Testis (tissue), 2 donors: ENCODE measurements at regions not wholly inside any gene's neighbourhood (a gene's known extent, or its start where the extent isn't known, plus 50 kb on each side); places are given as distances from the start of the nearest gene placed in this dataset.

Experiments
- DNase-seq: peaks from one replicate; pipeline ENCODE4 v3.0.0-alpha.2; 2019
- H3K27ac ChIP-seq, 2 donors: fragments of 200-600 bp; sonication (generic); one replicate each; pipeline ENCODE4 v1.5.1; 2019
- H3K27me3 ChIP-seq: fragments of 200-600 bp; sonication (generic); one replicate; pipeline ENCODE4 v1.5.1; 2019
- H3K36me3 ChIP-seq: fragments of 200-600 bp; sonication (generic); one replicate; pipeline ENCODE4 v1.5.1; 2017; ENCODE audit warnings: low read depth; ENCODE audit errors: missing control alignments
- H3K4me1 ChIP-seq: fragments of 200-600 bp; sonication (generic); one replicate; pipeline ENCODE4 v1.5.1; 2019
- H3K4me3 ChIP-seq, 2 donors: fragments of 200-600 bp; sonication (generic); one replicate each; pipeline ENCODE4 v1.5.1; 2017 to 2019
- H3K9me3 ChIP-seq: fragments of 200-600 bp; sonication (generic); one replicate; pipeline ENCODE4 v1.5.1; 2017
- POLR2A ChIP-seq: fragments of 450-650 bp; IDR thresholded peaks from one replicate; pipeline ENCODE4 v1.6.1; 2017; ENCODE audit warnings: antibody characterized with exemption, mild to moderate bottlenecking, moderate library complexity
- WGBS, 2 donors: methylation state at CpG; one replicate each; pipeline ENCODE4 v1.1.5; 2018; 5-methylcytosine and 5-hydroxymethylcytosine counted together
- intact Hi-C: fragments of 100-400 bp; cut with DNase I; formaldehyde crosslinking; loops from one replicate; pipeline ENCODE4 v1.15.1; 2023; ENCODE audit warnings: low total_unique reads
- TF ChIP-seq, protein P1 (sequence below), 3 experiments: fragments of 450-650 bp in 2 of 3; fragments of 200-600 bp in 1 of 3; sonication (generic) in 1 of 3; IDR thresholded peaks; one replicate each; pipeline ENCODE4 v1.5.1; 2016 to 2019; ENCODE audit warnings: antibody characterized with exemption in 3 of 3, mild to moderate bottlenecking in 2 of 3, moderate library complexity in 1 of 3

DNA sequence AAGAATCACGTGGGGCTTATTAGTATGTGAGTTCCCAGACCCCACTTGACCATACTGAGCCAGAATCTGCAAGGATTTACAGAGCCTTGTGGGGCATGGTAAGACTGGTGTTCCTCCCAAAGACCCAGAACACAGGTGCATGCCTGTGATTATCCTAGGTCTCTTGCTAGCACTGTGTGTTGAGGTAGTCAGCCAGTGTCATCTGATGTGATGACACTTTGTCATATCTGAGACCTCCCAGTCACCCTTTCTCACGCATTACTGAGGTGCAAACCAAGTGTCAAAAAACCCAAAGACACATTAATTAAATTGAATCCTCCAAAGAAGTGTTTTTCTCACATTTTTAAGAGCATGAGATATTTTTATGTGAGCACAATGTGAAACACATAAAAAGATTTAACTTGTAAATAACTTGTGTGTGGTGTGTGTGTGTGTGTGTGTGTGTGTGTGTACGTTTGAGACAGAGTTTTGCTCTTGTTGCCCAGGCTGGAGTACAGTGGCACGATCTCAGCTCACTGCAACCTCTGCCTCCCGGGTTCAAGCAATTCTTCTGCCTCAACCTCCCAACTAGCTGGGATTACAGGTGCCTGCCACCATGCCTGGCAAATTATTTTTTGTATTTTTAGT is 162.0 kb upstream of the PRPS1L1 start:
- H3K27me3 ChIP-seq = no peaks in the 10 kb centered on the region
- no peak overlapping the region for H3K4me3 ChIP-seq
- no peaks in the 10 kb centered on the region for H3K36me3 ChIP-seq
- DNase-seq = no peak
- H3K27ac ChIP-seq = no peak overlapping the region
- intact Hi-C loops = no loop called here
- TF ChIP-seq POLR2A = no peak
- no peaks in the 10 kb centered on the region for H3K9me3 ChIP-seq
- 84 to 88% methylated on average over 5 of the region's 5 CpGs for WGBS, 2 donors
- no peaks in the 10 kb centered on the region for H3K4me1 ChIP-seq

DNA sequence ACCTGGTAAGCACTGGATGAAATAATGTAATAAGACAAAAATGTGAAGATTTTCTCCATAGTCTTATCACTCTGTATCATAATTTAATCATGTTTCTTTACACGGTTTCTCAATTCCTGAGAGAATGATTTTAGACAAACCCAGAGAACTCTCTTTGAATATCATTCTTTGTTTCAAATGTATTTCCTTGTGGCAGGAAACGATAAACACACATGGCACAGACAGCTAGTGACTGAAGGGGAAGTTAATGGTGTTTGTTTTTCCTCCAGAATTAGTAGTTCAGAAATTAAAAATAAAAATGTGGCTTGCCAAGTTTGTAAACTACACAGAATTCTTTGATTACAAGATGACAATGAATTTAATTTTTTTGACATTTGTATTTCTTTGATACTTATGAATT is 163.7 kb upstream of the PRPS1L1 start:
- DNase-seq = no peak
- TF ChIP-seq, protein P1, sequence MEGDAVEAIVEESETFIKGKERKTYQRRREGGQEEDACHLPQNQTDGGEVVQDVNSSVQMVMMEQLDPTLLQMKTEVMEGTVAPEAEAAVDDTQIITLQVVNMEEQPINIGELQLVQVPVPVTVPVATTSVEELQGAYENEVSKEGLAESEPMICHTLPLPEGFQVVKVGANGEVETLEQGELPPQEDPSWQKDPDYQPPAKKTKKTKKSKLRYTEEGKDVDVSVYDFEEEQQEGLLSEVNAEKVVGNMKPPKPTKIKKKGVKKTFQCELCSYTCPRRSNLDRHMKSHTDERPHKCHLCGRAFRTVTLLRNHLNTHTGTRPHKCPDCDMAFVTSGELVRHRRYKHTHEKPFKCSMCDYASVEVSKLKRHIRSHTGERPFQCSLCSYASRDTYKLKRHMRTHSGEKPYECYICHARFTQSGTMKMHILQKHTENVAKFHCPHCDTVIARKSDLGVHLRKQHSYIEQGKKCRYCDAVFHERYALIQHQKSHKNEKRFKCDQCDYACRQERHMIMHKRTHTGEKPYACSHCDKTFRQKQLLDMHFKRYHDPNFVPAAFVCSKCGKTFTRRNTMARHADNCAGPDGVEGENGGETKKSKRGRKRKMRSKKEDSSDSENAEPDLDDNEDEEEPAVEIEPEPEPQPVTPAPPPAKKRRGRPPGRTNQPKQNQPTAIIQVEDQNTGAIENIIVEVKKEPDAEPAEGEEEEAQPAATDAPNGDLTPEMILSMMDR (IDR thresholded peaks at IDR 0.05) = no peak
- TF ChIP-seq POLR2A = no peak
- no peak overlapping the region for H3K27ac ChIP-seq
- H3K36me3 ChIP-seq = no peaks in the 10 kb centered on the region
- no peaks in the 10 kb centered on the region for H3K4me1 ChIP-seq
- 49 to 52% methylated on average over 2 of the region's 2 CpGs for WGBS, 2 donors
- intact Hi-C loops = no loop called here
- H3K4me3 ChIP-seq = no peak overlapping the region
- H3K9me3 ChIP-seq = no peaks in the 10 kb centered on the region
- H3K27me3 ChIP-seq = no peaks in the 10 kb centered on the region

DNA sequence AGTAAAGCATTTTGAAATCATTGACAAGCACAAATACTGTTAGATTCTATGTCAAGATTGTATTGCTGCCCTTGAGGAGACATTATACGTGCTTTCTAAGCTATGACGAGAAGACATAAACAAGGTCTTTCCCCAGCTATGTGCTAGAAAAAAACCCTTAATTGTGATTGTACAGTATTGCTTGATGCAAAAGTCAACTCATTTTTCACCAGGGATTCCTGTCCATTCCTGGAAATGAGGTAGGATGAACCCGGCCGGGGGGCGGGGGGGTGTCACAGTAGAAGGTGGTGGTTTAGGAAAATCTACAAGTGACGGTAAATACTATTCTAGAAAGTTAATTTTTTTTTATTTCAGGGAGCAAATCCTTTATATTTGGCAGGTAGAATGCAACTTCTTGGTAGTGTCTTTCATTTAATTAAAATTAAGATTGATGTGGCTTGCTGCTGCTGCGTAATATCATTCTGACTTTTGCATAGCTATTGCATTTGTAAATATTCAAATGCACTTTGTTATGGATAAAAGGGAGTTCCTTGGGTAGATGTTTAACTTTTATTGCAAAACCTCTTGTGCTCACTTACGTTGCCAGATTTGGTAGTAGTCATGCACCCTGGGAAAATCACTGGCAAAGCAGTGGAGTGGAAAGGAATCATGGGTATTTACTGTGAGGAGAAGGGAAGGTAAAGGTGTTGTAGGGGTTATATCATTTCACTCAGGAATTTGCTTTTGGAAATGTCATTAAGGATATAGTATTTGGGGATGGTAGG is 164.4 kb upstream of the PRPS1L1 start:
- Histone ChIP-seq H3K4me3 (no peak overlapping the region), H3K9me3 (no peaks in the 10 kb centered on the region), H3K36me3 (no peaks in the 10 kb centered on the region), H3K27me3 (no peaks in the 10 kb centered on the region), H3K27ac (no peak overlapping the region), H3K4me1 (no peaks in the 10 kb centered on the region)
- WGBS, 2 donors = 86 to 91% methylated on average over 8 of the region's 8 CpGs
- no peak for DNase-seq
- no peak for TF ChIP-seq POLR2A
- TF ChIP-seq, protein P1 (IDR thresholded peaks at IDR 0.05) = no peak
- intact Hi-C loops = no loop called here

DNA sequence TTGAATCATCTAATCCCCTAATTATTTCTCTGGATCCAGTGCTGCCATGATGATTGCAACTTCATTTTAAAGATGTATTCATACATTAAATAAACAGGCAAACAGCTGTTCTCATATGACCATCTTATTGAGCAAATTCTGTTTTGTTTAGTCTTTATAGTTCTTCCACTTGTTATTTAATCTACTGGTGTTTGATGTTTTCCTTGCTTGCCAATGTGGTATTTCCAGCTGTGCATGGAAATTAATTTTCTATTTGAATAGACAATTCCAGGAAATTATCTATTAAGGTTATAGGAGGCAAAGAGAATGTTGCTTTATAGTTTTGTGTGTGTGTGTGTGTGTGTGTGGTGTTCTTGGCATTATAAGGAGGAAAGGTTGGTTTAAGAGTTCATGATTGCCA is 167.0 kb upstream of the PRPS1L1 start:
- H3K4me3 ChIP-seq = no peak overlapping the region
- intact Hi-C loops = no loop called here
- H3K27ac ChIP-seq = no peak overlapping the region
- H3K27me3 ChIP-seq = no peaks in the 10 kb centered on the region
- H3K9me3 ChIP-seq = no peaks in the 10 kb centered on the region
- no peaks in the 10 kb centered on the region for H3K4me1 ChIP-seq
- no peaks in the 10 kb centered on the region for H3K36me3 ChIP-seq
- TF ChIP-seq, protein P1 (IDR thresholded peaks at IDR 0.05) = no peak
- no peak for TF ChIP-seq POLR2A
- DNase-seq = no peak

DNA sequence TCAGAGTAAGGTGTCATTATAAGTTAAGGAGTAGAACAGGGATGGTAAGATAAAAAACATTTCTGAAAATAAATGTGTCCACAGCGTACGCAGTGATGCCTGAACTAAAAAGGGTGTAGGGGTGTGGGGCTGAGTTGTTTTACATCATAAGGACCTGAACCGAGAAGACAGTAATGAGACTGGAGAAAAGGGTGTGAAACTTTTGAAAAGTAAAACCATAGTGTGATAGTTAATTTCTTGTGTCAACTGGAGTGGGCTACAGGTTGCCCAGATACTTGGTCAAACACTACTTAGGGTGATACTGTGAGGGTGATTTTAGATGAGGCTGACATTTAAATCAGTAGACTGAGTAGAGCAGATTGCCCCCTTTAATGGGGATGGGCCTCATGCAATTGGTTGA is 169.0 kb upstream of the PRPS1L1 start:
- 79 to 87% methylated on average over 3 of the region's 3 CpGs for WGBS, 2 donors

More for the DNA sequence above, 169.0 kb upstream of the PRPS1L1 start:
- no peaks in the 10 kb centered on the region for H3K9me3 ChIP-seq
- H3K27me3 ChIP-seq = no peaks in the 10 kb centered on the region
- DNase-seq = no peak
- no peaks in the 10 kb centered on the region for H3K4me1 ChIP-seq
- intact Hi-C loops = no loop called here
- no peak for TF ChIP-seq POLR2A
- TF ChIP-seq, protein P1 (IDR thresholded peaks at IDR 0.05) = no peak
- H3K27ac ChIP-seq = no peak overlapping the region
- H3K36me3 ChIP-seq = no peaks in the 10 kb centered on the region
- H3K4me3 ChIP-seq = no peak overlapping the region
